ENCODE measurements at regions not wholly inside any gene's neighbourhood (a gene's known extent, or its start where the extent isn't known, plus 50 kb on each side); places are given as distances from the start of the nearest gene placed in this dataset.

GRCh38 chr22:26981111-26981510 is 323.7 kb downstream of the MIAT start:
- no peak for TF ChIP-seq POU6F1 (CRISPR knock-in tag; IDR thresholded peaks at IDR 0.05; ENCODE audit: borderline replicate concordance, low read depth)
- TF ChIP-seq OSR1 (CRISPR knock-in tag; IDR thresholded peaks at IDR 0.05), result no peak
- no peak for TF ChIP-seq BACH2 (CRISPR knock-in tag; IDR thresholded peaks at IDR 0.05; ENCODE audit: borderline replicate concordance)
- no peak for TF ChIP-seq SNAI2 (CRISPR knock-in tag; IDR thresholded peaks at IDR 0.05)
- TF ChIP-seq ZFP30 (CRISPR knock-in tag; IDR thresholded peaks at IDR 0.05), result no peak
- no peak for TF ChIP-seq CSDC2 (CRISPR knock-in tag; IDR thresholded peaks at IDR 0.05)
- no peak for TF ChIP-seq ESRRG (CRISPR knock-in tag; IDR thresholded peaks at IDR 0.05)
- TF ChIP-seq TSHZ2 (CRISPR knock-in tag; IDR thresholded peaks at IDR 0.05), result no peak
- no peak for TF ChIP-seq GLIS3 (CRISPR knock-in tag; IDR thresholded peaks at IDR 0.05)
- TF ChIP-seq RARB (CRISPR knock-in tag; IDR thresholded peaks at IDR 0.05), result no peak
- no peak for TF ChIP-seq CSRNP3 (CRISPR knock-in tag; IDR thresholded peaks at IDR 0.05)
- no peak for TF ChIP-seq ZC3H10 (CRISPR knock-in tag; IDR thresholded peaks at IDR 0.05)
- TF ChIP-seq ZNF8 (CRISPR knock-in tag; IDR thresholded peaks at IDR 0.05), result no peak
- TF ChIP-seq ZFP3 (CRISPR knock-in tag; IDR thresholded peaks at IDR 0.05), result no peak
- no peak for TF ChIP-seq ZNF565 (CRISPR knock-in tag; conservative IDR thresholded peaks at IDR 0.05; ENCODE audit: low read depth)
- no peak for TF ChIP-seq TOX (CRISPR knock-in tag; IDR thresholded peaks at IDR 0.05; ENCODE audit: borderline replicate concordance)
- no peak for ATAC-seq

GRCh38 chr22:26981541-26981940 is 324.2 kb downstream of the MIAT start:
- no peak for ATAC-seq
- TF ChIP-seq ZNF8 (CRISPR knock-in tag; IDR thresholded peaks at IDR 0.05), result no peak
- no peak for TF ChIP-seq GLIS3 (CRISPR knock-in tag; IDR thresholded peaks at IDR 0.05)
- TF ChIP-seq ISL1 (CRISPR knock-in tag; IDR thresholded peaks at IDR 0.05), result no peak
- TF ChIP-seq ZC3H10 (CRISPR knock-in tag; IDR thresholded peaks at IDR 0.05), result no peak
- TF ChIP-seq TCF4 (CRISPR knock-in tag; IDR thresholded peaks at IDR 0.05; ENCODE audit: borderline replicate concordance), result no peak
- no peak for TF ChIP-seq RARB (CRISPR knock-in tag; IDR thresholded peaks at IDR 0.05)
- no peak for TF ChIP-seq PPARA (CRISPR knock-in tag; IDR thresholded peaks at IDR 0.05; ENCODE audit: borderline replicate concordance)
- no peak for TF ChIP-seq TSHZ2 (CRISPR knock-in tag; IDR thresholded peaks at IDR 0.05)
- TF ChIP-seq SNAI2 (CRISPR knock-in tag; IDR thresholded peaks at IDR 0.05), result no peak
- no peak for TF ChIP-seq CSRNP3 (CRISPR knock-in tag; IDR thresholded peaks at IDR 0.05)
- no peak for TF ChIP-seq OSR1 (CRISPR knock-in tag; IDR thresholded peaks at IDR 0.05)
- no peak for TF ChIP-seq ZNF565 (CRISPR knock-in tag; conservative IDR thresholded peaks at IDR 0.05; ENCODE audit: low read depth)
- no peak for TF ChIP-seq CREB5 (CRISPR knock-in tag; IDR thresholded peaks at IDR 0.05; ENCODE audit: low read depth)
- no peak for TF ChIP-seq ZFP3 (CRISPR knock-in tag; IDR thresholded peaks at IDR 0.05)
